Lung (tissue), 11 donors: ENCODE measurements at regions not wholly inside any gene's neighbourhood (a gene's known extent, or its start where the extent isn't known, plus 50 kb on each side); places are given as distances from the start of the nearest gene placed in this dataset.

ENCODE experiments used
- ATAC-seq: fragments of 200-7000 bp; cut with Tn5 transposase; one replicate; pipeline ENCODE4 v1.9.1; 2020; ENCODE audit warnings: moderate number of reproducible peaks; ENCODE audit not compliant: insufficient read depth, low FRiP score
- DNase-seq, 3 donors: peaks; one replicate each; pipeline ENCODE4 v3.0.0-alpha.2; 2013 to 2017
- H3K27ac ChIP-seq, 2 donors: one replicate each; pipeline ENCODE4 v1.5.1; 2013; ENCODE audit warnings: mild to moderate bottlenecking in 2 of 2, moderate library complexity in 2 of 2, control low read depth in 1 of 2, inconsistent platforms in 1 of 2, low read depth in 1 of 2, low read length in 1 of 2
- H3K27me3 ChIP-seq, 3 donors: one replicate each; pipeline ENCODE4 v1.5.1; 2013; ENCODE audit warnings: low read length in 2 of 3; ENCODE audit not compliant: control insufficient read depth in 3 of 3, insufficient read depth in 3 of 3
- H3K36me3 ChIP-seq, 4 donors: one replicate each; pipeline ENCODE4 v1.5.1; 2013; ENCODE audit warnings: low read length in 4 of 4, mild to moderate bottlenecking in 1 of 4, moderate library complexity in 1 of 4; ENCODE audit not compliant: control insufficient read depth in 4 of 4, insufficient read depth in 4 of 4
- H3K4me1 ChIP-seq, 5 donors: one replicate each; pipeline ENCODE4 v1.5.1; 2013; ENCODE audit warnings: low read length in 5 of 5, mild to moderate bottlenecking in 2 of 5, moderate library complexity in 1 of 5; ENCODE audit not compliant: control insufficient read depth in 5 of 5, insufficient read depth in 5 of 5
- H3K4me3 ChIP-seq: one replicate; pipeline ENCODE4 v1.5.1; 2013; ENCODE audit warnings: mild to moderate bottlenecking, control low read depth, moderate library complexity
- H3K9ac ChIP-seq, 2 donors: one replicate each; pipeline ENCODE4 v1.5.1; 2013; ENCODE audit warnings: low read length in 2 of 2, control low read depth in 1 of 2; ENCODE audit not compliant: insufficient read depth in 1 of 2
- H3K9me3 ChIP-seq, 4 donors: one replicate each; pipeline ENCODE4 v1.5.1; 2013; ENCODE audit warnings: low read length in 3 of 4, mild to moderate bottlenecking in 1 of 4, moderate library complexity in 1 of 4; ENCODE audit not compliant: control insufficient read depth in 4 of 4, insufficient read depth in 3 of 4
- WGBS, 2 donors: extraction: QIAGEN DNeasy Blood & Tissue Kit; methylation state at CpG; one replicate each; pipeline ENCODE4 v1.1.7; 2013; 5-methylcytosine and 5-hydroxymethylcytosine counted together
- TF ChIP-seq, protein P1 (sequence below): IDR thresholded peaks from 2 replicates; pipeline ENCODE4 v1.5.1; 2012; ENCODE audit warnings: mild to moderate bottlenecking; ENCODE audit errors: control extremely low read depth, extremely low read depth
- donor health status: control.
- donor health status: control.
- donor health status: Bipolar disorder and iron deficiency.
- donor health status: healthy.
- donor health status: DM: yes; HTN: yes; CAD: no.

DNA sequence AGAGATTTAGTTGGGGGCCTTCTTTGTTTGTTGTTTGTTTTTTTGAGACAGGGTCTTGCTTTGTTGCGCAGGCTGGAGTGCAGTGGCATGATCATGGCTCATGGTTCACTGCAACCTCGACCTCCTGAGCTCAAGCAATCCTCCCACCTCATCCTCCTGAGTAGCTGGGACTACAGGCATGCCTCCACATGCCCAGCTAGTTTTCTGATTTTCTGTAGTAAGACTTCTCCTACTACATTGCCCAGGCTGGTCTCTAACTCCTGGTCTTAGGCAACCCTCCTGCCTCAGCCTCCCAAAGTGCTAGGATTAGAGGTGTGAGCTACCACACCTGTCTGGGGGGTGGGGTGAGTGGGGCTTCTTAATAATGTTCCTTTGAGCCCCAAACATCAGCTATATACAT is 148.3 kb upstream of the ADAMTS9 start:
- Histone ChIP-seq H3K27me3 (no peaks in the 10 kb centered on the region), H3K4me3 (no peak overlapping the region), H3K4me1 (peaks cover 0 to 3% (median 0%) of the 10 kb centered on the region in 5 donors), H3K9ac (no peak overlapping the region), H3K27ac (no peak overlapping the region), H3K36me3 (no peaks in the 10 kb centered on the region), H3K9me3 (no peaks in the 10 kb centered on the region)
- DNase-seq (no peak), ATAC-seq (no peak)
- 78 to 80% methylated on average over 2 of the region's 2 CpGs for WGBS, 2 donors
- TF ChIP-seq, protein P1, sequence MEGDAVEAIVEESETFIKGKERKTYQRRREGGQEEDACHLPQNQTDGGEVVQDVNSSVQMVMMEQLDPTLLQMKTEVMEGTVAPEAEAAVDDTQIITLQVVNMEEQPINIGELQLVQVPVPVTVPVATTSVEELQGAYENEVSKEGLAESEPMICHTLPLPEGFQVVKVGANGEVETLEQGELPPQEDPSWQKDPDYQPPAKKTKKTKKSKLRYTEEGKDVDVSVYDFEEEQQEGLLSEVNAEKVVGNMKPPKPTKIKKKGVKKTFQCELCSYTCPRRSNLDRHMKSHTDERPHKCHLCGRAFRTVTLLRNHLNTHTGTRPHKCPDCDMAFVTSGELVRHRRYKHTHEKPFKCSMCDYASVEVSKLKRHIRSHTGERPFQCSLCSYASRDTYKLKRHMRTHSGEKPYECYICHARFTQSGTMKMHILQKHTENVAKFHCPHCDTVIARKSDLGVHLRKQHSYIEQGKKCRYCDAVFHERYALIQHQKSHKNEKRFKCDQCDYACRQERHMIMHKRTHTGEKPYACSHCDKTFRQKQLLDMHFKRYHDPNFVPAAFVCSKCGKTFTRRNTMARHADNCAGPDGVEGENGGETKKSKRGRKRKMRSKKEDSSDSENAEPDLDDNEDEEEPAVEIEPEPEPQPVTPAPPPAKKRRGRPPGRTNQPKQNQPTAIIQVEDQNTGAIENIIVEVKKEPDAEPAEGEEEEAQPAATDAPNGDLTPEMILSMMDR = no peak

DNA sequence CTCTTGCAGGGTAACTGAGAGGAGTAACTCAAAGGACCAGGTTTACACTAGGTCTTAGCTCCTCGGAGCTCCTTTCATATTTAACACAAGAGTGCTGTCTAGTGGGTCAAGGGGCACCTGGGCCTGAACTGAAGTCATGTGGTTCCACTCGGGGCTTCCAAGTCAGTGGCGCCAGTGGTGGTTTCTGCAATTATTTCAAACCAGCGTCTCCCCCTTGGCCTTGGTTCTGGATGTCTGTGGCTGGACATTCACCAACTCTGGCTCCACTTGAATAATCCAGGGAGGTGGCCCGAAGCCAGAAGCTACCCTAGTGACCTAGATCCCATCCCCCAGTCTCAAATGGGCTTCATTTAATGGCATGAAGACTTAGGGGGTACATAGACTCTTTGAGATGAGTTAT is 144.3 kb upstream of the ADAMTS9 start:
- H3K27ac ChIP-seq = no peak overlapping the region
- no peak overlapping the region for H3K4me3 ChIP-seq
- H3K36me3 ChIP-seq = no peaks in the 10 kb centered on the region
- ATAC-seq (no peak), DNase-seq (no peak)
- no peak overlapping the region for H3K9ac ChIP-seq
- 83% methylated on average over 5 of the region's 5 CpGs for WGBS, 2 donors
- no peaks in the 10 kb centered on the region for H3K27me3 ChIP-seq
- H3K4me1 ChIP-seq = peaks cover 0 to 4% (median 0%) of the 10 kb centered on the region in 5 donors
- H3K9me3 ChIP-seq = no peaks in the 10 kb centered on the region
- TF ChIP-seq, protein P1 = no peak

DNA sequence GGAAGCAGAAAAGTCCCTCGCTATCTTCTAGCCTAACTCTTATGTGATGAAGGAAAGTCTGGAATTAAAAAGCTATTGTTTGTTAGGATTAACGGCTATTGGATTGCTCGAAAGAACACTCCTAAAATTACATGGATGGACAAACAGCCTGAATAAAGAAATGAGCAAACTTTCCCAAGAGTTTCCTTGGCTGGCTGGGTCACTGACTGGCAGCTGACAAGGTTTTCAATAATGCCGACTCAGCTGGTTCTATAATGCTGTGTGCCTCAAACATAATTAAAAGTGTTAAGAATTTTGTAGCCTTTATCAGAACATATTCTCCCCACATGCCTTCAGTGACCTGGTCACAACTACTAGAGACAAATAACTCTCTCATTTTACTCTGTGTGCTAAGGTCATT is 142.9 kb upstream of the ADAMTS9 start:
- Histone ChIP-seq H3K4me1 (peaks cover 0 to 11% (median 3%) of the 10 kb centered on the region in 5 donors), H3K4me3 (no peak overlapping the region), H3K9me3 (no peaks in the 10 kb centered on the region), H3K27ac (no peak overlapping the region), H3K9ac (no peak overlapping the region), H3K36me3 (no peaks in the 10 kb centered on the region), H3K27me3 (no peaks in the 10 kb centered on the region)
- DNase-seq (no peak), ATAC-seq (no peak)
- 72 to 86% methylated on average over 4 of the region's 4 CpGs for WGBS, 2 donors
- TF ChIP-seq, protein P1 = no peak

DNA sequence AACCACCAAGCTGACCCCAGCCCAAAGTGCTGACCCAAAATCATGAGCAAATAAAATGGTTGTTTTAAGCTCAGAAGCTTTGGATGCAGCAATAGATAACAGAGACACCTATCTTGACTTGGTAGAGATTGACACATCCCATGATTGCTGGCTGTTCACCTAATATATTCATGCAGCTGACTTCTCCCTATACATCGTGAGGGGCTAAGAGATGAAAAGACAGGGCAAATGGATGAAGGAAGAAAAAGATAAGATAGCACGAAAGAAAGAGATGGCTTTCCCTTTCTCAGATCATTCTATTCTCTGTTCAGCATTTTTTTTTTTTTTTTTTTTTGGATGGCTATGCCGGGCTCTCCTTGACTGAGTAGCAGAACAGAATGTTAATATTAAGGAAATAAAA is 141.5 kb upstream of the ADAMTS9 start:
- Histone ChIP-seq H3K27ac (no peak overlapping the region), H3K9me3 (no peaks in the 10 kb centered on the region), H3K9ac (no peak overlapping the region), H3K4me1 (peaks cover 0 to 24% (median 5%) of the 10 kb centered on the region in 5 donors), H3K36me3 (no peaks in the 10 kb centered on the region), H3K4me3 (no peak overlapping the region), H3K27me3 (no peaks in the 10 kb centered on the region)
- DNase-seq = no peak
- TF ChIP-seq, protein P1 = no peak
- ATAC-seq = no peak
- 92 to 93% methylated on average over 3 of the region's 3 CpGs for WGBS, 2 donors
